ENCODE measurements at regions not wholly inside any gene's neighbourhood (a gene's known extent, or its start where the extent isn't known, plus 50 kb on each side); places are given as distances from the start of the nearest gene placed in this dataset.
"Not testable (repeated sequence)": the region's sequence is repeated elsewhere in the genome, so short reads cannot be mapped to it uniquely, and the experiment has no call there.

DNA sequence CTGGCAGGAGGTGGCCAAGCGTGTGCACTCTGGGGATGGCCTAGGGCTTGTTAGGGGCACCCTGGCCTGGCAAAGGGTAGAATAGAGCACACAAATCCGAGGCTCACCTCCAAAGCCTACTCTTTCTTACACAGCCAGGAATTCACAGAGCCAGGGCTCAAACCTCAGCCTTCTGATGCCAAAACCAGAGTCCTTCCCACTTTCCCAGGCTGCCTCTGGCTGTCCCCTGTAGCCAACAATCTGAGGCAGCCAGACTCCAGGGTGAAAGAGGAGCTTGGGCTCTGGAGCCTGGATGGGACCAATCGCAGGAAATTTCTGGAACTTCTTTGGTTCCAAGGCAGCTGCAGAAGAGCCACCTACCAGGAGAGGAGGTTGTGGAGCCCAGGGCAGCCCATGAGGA lies 127.9 kb downstream of the COPRS start:
- DNase-seq (ENCODE audit: low spot score): no peak
- in situ Hi-C loops (cut with MboI; ENCODE audit: low sequenced_read_pairs, unreplicated experiment): no loop called here
- TF ChIP-seq, protein P1, sequence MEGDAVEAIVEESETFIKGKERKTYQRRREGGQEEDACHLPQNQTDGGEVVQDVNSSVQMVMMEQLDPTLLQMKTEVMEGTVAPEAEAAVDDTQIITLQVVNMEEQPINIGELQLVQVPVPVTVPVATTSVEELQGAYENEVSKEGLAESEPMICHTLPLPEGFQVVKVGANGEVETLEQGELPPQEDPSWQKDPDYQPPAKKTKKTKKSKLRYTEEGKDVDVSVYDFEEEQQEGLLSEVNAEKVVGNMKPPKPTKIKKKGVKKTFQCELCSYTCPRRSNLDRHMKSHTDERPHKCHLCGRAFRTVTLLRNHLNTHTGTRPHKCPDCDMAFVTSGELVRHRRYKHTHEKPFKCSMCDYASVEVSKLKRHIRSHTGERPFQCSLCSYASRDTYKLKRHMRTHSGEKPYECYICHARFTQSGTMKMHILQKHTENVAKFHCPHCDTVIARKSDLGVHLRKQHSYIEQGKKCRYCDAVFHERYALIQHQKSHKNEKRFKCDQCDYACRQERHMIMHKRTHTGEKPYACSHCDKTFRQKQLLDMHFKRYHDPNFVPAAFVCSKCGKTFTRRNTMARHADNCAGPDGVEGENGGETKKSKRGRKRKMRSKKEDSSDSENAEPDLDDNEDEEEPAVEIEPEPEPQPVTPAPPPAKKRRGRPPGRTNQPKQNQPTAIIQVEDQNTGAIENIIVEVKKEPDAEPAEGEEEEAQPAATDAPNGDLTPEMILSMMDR (IDR thresholded peaks at IDR 0.05; ENCODE audit: borderline replicate concordance, control extremely low read depth, extremely low read depth, insufficient read depth, missing control alignments): no peak

GRCh38 chr17:31726980-31727427 lies 132.0 kb downstream of the COPRS start:
- no peak for DNase-seq (ENCODE audit: low spot score)
- in situ Hi-C loops (cut with MboI; ENCODE audit: low sequenced_read_pairs, unreplicated experiment): no loop called here

DNA sequence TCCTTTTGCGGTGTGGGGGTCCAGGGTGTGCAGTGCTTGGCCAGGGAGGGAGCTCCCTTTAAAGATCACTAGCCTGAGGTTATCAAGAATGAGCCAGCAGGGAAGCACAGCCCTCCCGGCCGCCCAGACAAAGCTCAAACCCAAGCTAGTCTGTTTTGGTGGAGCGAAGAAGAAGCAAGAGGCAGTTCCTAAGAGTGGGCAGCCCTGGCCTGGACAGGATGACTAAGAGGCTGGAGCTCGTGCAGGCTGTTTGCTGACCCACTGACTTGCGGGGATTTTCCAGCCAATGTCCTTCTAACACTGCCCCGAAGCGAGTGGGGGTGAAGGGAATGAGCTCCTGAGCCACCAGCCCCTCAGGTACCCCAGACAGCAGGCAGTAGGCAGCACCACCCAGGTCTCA lies 134.4 kb downstream of the COPRS start:
- TF ChIP-seq, protein P1 (IDR thresholded peaks at IDR 0.05; ENCODE audit: borderline replicate concordance, control extremely low read depth, extremely low read depth, insufficient read depth, missing control alignments): no peak
- in situ Hi-C loops (cut with MboI; ENCODE audit: low sequenced_read_pairs, unreplicated experiment): no loop called here

More at GRCh38 chr17:31726980-31727427, 132.0 kb downstream of the COPRS start:
- TF ChIP-seq, protein P1 (IDR thresholded peaks at IDR 0.05; ENCODE audit: borderline replicate concordance, control extremely low read depth, extremely low read depth, insufficient read depth, missing control alignments): no peak

DNA sequence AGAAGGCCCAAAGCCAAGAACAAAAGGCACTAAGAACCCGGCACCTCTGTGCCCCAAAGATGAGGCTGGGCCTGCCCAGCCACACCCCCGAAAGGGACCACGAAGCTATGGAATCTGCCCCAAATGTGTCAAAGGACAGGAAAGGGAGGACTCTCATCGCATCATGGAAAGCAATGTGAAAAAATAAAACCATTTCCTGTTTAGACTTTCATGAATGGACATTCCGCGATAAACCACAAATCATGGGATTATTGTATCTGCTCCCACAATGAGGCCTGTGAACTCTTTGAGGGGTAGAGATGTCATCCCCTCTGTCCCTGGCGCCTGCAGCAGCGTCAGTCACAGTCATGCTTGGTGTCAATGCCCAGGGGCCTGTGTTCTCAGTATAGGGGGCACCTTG lies 135.0 kb downstream of the COPRS start:
- in situ Hi-C loops (cut with MboI; ENCODE audit: low sequenced_read_pairs, unreplicated experiment): no loop called here
- DNase-seq (ENCODE audit: low spot score): no peak
- TF ChIP-seq, protein P1 (IDR thresholded peaks at IDR 0.05; ENCODE audit: borderline replicate concordance, control extremely low read depth, extremely low read depth, insufficient read depth, missing control alignments): no peak

More for the DNA sequence above, 134.4 kb downstream of the COPRS start:
- DNase-seq (ENCODE audit: low spot score): no peak

GRCh38 chr17:31722251-31723056 lies 136.6 kb downstream of the COPRS start:
- in situ Hi-C loops (cut with MboI; ENCODE audit: low sequenced_read_pairs, unreplicated experiment): no loop called here
- DNase-seq (ENCODE audit: low spot score): no peak
- TF ChIP-seq, protein P1 (IDR thresholded peaks at IDR 0.05; ENCODE audit: borderline replicate concordance, control extremely low read depth, extremely low read depth, insufficient read depth, missing control alignments): no peak

GRCh38 chr17:31721291-31722025 lies 137.6 kb downstream of the COPRS start:
- in situ Hi-C loops (cut with MboI; ENCODE audit: low sequenced_read_pairs, unreplicated experiment): no loop called here
- TF ChIP-seq, protein P1 (IDR thresholded peaks at IDR 0.05; ENCODE audit: borderline replicate concordance, control extremely low read depth, extremely low read depth, insufficient read depth, missing control alignments): no peak
- DNase-seq (ENCODE audit: low spot score): no peak

DNA sequence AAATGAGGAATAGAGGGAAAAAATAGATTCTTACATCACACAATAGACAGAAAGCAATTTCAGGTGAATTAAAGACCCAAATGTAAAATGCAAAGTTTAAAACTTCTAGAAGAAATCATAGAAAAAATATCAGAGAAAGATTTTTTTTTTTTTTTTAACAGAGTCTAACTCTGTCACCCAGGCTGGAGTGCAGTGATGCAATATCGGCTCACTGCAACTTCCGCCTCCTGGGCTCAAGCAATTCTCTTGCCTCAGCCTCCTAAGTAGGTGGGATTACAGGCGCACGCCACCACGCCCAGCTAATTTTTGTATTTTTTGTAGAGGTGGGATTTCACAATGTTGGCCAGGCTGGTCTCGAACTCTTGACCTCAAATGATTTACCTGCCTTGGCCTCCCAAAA lies 141.8 kb downstream of the COPRS start:
- in situ Hi-C loops (cut with MboI; ENCODE audit: low sequenced_read_pairs, unreplicated experiment): not testable (repeated sequence)

More for the DNA sequence above, 141.8 kb downstream of the COPRS start:
- DNase-seq (ENCODE audit: low spot score): not testable (repeated sequence)
